NCI-H524 (cell line): ENCODE measurements at regions not wholly inside any gene's neighbourhood (a gene's known extent, or its start where the extent isn't known, plus 50 kb on each side); places are given as distances from the start of the nearest gene placed in this dataset.
"Not testable (repeated sequence)": the region's sequence is repeated elsewhere in the genome, so short reads cannot be mapped to it uniquely, and the experiment has no call there.

ENCODE experiments used
- DNase-seq, 2 experiments: peaks; one replicate each; lab custom pipeline; 2025; lab: John Stamatoyannopoulos, UW

- no peak for DNase-seq
These were observed 187.3 kb downstream of the KTN1 start for GRCh38 chr14:55767286-55767685.

GRCh38 chr14:55769877-55770276 lies 189.9 kb downstream of the KTN1 start:
- no peak for DNase-seq

GRCh38 chr14:55771242-55771981 lies 191.4 kb downstream of the KTN1 start:
- DNase-seq: no peak

GRCh38 chr14:55772486-55772885 lies 192.5 kb downstream of the KTN1 start:
- DNase-seq: no peak

GRCh38 chr14:55773312-55773711 lies 193.3 kb downstream of the KTN1 start:
- no peak for DNase-seq

- peak in 1 of 2 experiments; percentile 63 for DNase-seq
These were observed 194.1 kb downstream of the KTN1 start for GRCh38 chr14:55773984-55774545.

- DNase-seq: no peak
These were observed 197.9 kb downstream of the KTN1 start for GRCh38 chr14:55777877-55778276.

- no peak for DNase-seq
These were observed 200.3 kb downstream of the KTN1 start for GRCh38 chr14:55780156-55780946.

- no peak for DNase-seq
These were observed 201.0 kb downstream of the KTN1 start for GRCh38 chr14:55781046-55781445.

- no peak for DNase-seq
These were observed 202.2 kb downstream of the KTN1 start for GRCh38 chr14:55782166-55782565.

GRCh38 chr14:55789406-55789805 lies 209.4 kb downstream of the KTN1 start:
- DNase-seq: no peak

GRCh38 chr14:55794655-55795595 lies 214.9 kb downstream of the KTN1 start:
- DNase-seq: no peak

- DNase-seq: not testable (repeated sequence)
These were observed 216.5 kb downstream of the KTN1 start for GRCh38 chr14:55796513-55796912.

- DNase-seq: no peak
These were observed 218.4 kb downstream of the KTN1 start for GRCh38 chr14:55798406-55798805.

- no peak for DNase-seq
These were observed 219.6 kb downstream of the KTN1 start for GRCh38 chr14:55799508-55800095.

- no peak for DNase-seq
These were observed 220.3 kb downstream of the KTN1 start for GRCh38 chr14:55800156-55800785.

- no peak for DNase-seq
These were observed 221.1 kb downstream of the KTN1 start for GRCh38 chr14:55801121-55801520.

GRCh38 chr14:55802986-55803872 lies 223.2 kb downstream of the KTN1 start:
- no peak for DNase-seq

- no peak for DNase-seq
These were observed 224.0 kb downstream of the KTN1 start for GRCh38 chr14:55803873-55804553.
